Right lobe of liver (tissue), 4 donors: ENCODE measurements at regions not wholly inside any gene's neighbourhood (a gene's known extent, or its start where the extent isn't known, plus 50 kb on each side); places are given as distances from the start of the nearest gene placed in this dataset.

Experiments used
- CTCF ChIP-seq, 4 donors: fragments of 200-600 bp in 3 of 4; fragments of 450-650 bp in 1 of 4; IDR thresholded peaks; one replicate each; pipeline versions ENCODE4 v1.5.1 to v1.8.0; 2016 to 2022; ENCODE audit warnings: antibody characterized with exemption in 4 of 4, mild to moderate bottlenecking in 2 of 4
- POLR2A ChIP-seq: fragments of 450-650 bp; IDR thresholded peaks from one replicate; pipeline ENCODE4 v1.6.1; 2017; ENCODE audit warnings: antibody characterized with exemption, mild to moderate bottlenecking
- donor health status: DM: no; HTN: no; CAD: no.
- donor health status: DM: no; HTN: no; CAD: no.
- donor health status: DM: no; HTN: yes; CAD: no.

- TF ChIP-seq CTCF (IDR thresholded peaks at IDR 0.05) (no peak), POLR2A (no peak)
Observed at GRCh38 chr5:145471831-145472612, 363.1 kb downstream of the PRELID2 start.
